A549 (cell line): ENCODE measurements at regions not wholly inside any gene's neighbourhood (a gene's known extent, or its start where the extent isn't known, plus 50 kb on each side); places are given as distances from the start of the nearest gene placed in this dataset.

ENCODE experiments used
- CHD2 ChIP-seq: fragments of 150-350 bp; IDR thresholded peaks from 2 replicates; pipeline ENCODE4 v1.6.1; 2014; ENCODE audit warnings: low read length; ENCODE audit not compliant: partially characterized antibody
- ESRRA ChIP-seq: fragments of 150-350 bp; IDR thresholded peaks from 2 replicates; pipeline ENCODE4 v1.6.1; 2014; ENCODE audit warnings: mild to moderate bottlenecking, low read length, borderline replicate concordance
- FOSB ChIP-seq: fragments of 250-450 bp; sonication (Bioruptor Pico); IDR thresholded peaks from 2 replicates; pipeline ENCODE4 v1.5.0; 2020; ENCODE audit warnings: mild to moderate bottlenecking, moderate library complexity
- FOSL2 ChIP-seq, 2 experiments: fragments of 450-650 bp in 1 of 2; fragments of >200 bp in 1 of 2; sonication (Bioruptor Twin) in 1 of 2; formaldehyde crosslinking; IDR thresholded peaks; 2 replicates each; pipeline versions ENCODE4 v1.5.0 to v1.6.1; 2016 to 2020; ENCODE audit warnings: mild to moderate bottlenecking in 1 of 2, moderate library complexity in 1 of 2
- HEYL ChIP-seq: fragments of 250-450 bp; sonication (Bioruptor Pico); IDR thresholded peaks from 2 replicates; pipeline ENCODE4 v1.8.0; 2021; ENCODE audit warnings: mild to moderate bottlenecking, moderate library complexity
- KDM1A ChIP-seq: fragments of 200-600 bp; sonication (generic); IDR thresholded peaks from 2 replicates; pipeline ENCODE4 v1.6.1; 2016; ENCODE audit warnings: low read depth, mild to moderate bottlenecking
- KDM5A ChIP-seq: fragments of 200-600 bp; sonication (generic); IDR thresholded peaks from 2 replicates; pipeline ENCODE4 v1.6.1; 2016; ENCODE audit warnings: antibody characterized with exemption, mild to moderate bottlenecking
- NFE2L2 ChIP-seq: fragments of 150-350 bp; conservative IDR thresholded peaks from 2 replicates; pipeline ENCODE4 v1.6.1; 2014; ENCODE audit warnings: low read length
- NPAS2 ChIP-seq: fragments of 250-450 bp; sonication (Bioruptor Pico); IDR thresholded peaks from 2 replicates; pipeline ENCODE4 v1.8.0; 2022; ENCODE audit warnings: mild to moderate bottlenecking, moderate library complexity, borderline replicate concordance
- POLR2A ChIP-seq: IDR thresholded peaks from 2 replicates; pipeline ENCODE4 v1.6.1; 2012; ENCODE audit warnings: mild to moderate bottlenecking, low read length
- RAD21 ChIP-seq, 2 experiments: fragments of >200 bp in 1 of 2; sonication (Bioruptor Twin) in 1 of 2; formaldehyde crosslinking in 1 of 2; IDR thresholded peaks in 1 of 2; conservative IDR thresholded peaks in 1 of 2; 2 replicates in 1 of 2; 3 replicates in 1 of 2; pipeline ENCODE4 v1.6.1; 2012 to 2018; ENCODE audit warnings: inconsistent platforms in 1 of 2
- RARB ChIP-seq: fragments of 250-450 bp; sonication (Bioruptor Pico); IDR thresholded peaks from 2 replicates; pipeline ENCODE4 v1.8.0; 2021; ENCODE audit warnings: mild to moderate bottlenecking, moderate library complexity
- TF ChIP-seq, protein P1 (sequence below): fragments of >200 bp; sonication (Bioruptor Twin); formaldehyde crosslinking; IDR thresholded peaks from 3 replicates; pipeline ENCODE4 v1.5.1; 2016
- TF ChIP-seq, protein P2 (sequence below): fragments of 250-450 bp; sonication (Bioruptor Pico); IDR thresholded peaks from 2 replicates; pipeline ENCODE4 v1.5.0; 2020; ENCODE audit warnings: low read depth, mild to moderate bottlenecking, moderate library complexity

DNA sequence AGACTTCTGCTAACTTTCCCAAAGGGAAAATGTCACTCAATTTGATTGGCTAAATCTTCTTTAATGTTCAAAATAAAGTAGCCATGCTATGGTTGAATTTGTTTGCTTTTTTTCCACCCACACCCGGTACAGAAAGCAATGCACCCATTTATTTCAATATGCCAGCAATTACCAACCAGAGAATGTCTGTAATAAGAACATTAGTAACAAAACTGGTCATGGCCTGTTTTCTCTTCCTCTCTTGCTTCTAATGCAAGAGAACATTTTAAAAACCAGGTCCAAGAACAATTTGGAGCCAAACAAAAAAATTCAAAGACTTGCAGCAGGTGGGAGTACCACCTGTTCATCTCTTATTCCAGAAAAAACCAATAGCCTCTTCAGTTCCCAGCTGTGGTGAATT is 1108.8 kb upstream of the PCDH20 start:
- TF ChIP-seq, protein P1, sequence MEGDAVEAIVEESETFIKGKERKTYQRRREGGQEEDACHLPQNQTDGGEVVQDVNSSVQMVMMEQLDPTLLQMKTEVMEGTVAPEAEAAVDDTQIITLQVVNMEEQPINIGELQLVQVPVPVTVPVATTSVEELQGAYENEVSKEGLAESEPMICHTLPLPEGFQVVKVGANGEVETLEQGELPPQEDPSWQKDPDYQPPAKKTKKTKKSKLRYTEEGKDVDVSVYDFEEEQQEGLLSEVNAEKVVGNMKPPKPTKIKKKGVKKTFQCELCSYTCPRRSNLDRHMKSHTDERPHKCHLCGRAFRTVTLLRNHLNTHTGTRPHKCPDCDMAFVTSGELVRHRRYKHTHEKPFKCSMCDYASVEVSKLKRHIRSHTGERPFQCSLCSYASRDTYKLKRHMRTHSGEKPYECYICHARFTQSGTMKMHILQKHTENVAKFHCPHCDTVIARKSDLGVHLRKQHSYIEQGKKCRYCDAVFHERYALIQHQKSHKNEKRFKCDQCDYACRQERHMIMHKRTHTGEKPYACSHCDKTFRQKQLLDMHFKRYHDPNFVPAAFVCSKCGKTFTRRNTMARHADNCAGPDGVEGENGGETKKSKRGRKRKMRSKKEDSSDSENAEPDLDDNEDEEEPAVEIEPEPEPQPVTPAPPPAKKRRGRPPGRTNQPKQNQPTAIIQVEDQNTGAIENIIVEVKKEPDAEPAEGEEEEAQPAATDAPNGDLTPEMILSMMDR = no peak
- TF ChIP-seq KDM1A (no peak), POLR2A (no peak), NPAS2 (CRISPR knock-in tag) (no peak), FOSB (CRISPR knock-in tag) (no peak), NFE2L2 (no peak), HEYL (CRISPR knock-in tag) (no peak), CHD2 (no peak), RARB (no peak), KDM5A (no peak), FOSL2 (IDR thresholded peaks at IDR 0.05) (no peak), FOSL2 (CRISPR knock-in tag; IDR thresholded peaks at IDR 0.05) (no peak), ESRRA (no peak), RAD21 (conservative IDR thresholded peaks at IDR 0.05 in 1 of 2, IDR thresholded peaks at IDR 0.05 in 1 of 2) (no peak)
- TF ChIP-seq, protein P2, sequence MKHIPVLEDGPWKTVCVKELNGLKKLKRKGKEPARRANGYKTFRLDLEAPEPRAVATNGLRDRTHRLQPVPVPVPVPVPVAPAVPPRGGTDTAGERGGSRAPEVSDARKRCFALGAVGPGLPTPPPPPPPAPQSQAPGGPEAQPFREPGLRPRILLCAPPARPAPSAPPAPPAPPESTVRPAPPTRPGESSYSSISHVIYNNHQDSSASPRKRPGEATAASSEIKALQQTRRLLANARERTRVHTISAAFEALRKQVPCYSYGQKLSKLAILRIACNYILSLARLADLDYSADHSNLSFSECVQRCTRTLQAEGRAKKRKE (CRISPR knock-in tag) = no peak
